ENCODE measurements at regions not wholly inside any gene's neighbourhood (a gene's known extent, or its start where the extent isn't known, plus 50 kb on each side); places are given as distances from the start of the nearest gene placed in this dataset.
"Not testable (repeated sequence)": the region's sequence is repeated elsewhere in the genome, so short reads cannot be mapped to it uniquely, and the experiment has no call there.

GRCh38 chr18:14606546-14606945, 63.1 kb upstream of the POTEC start:
- H2BK12ac ChIP-seq (ENCODE audit: insufficient read length, low read depth, low read length); H3K23ac ChIP-seq (ENCODE audit: insufficient read length, low read depth, low read length); H3K14ac ChIP-seq (ENCODE audit: insufficient read depth, low read length); H3K56ac ChIP-seq (ENCODE audit: insufficient read length, low read depth, low read length); H3K18ac ChIP-seq (ENCODE audit: insufficient read length, low read depth, low read length); H2AK5ac ChIP-seq (ENCODE audit: insufficient read length, low read length); H3K27me3 Mint-ChIP-seq (ENCODE audit: low read depth); H4K91ac ChIP-seq (ENCODE audit: insufficient read length, low read depth, low read length); H3K79me2 ChIP-seq (ENCODE audit: insufficient read depth, low read length); H4K5ac ChIP-seq (ENCODE audit: insufficient read length, low read depth, low read length); H2BK15ac ChIP-seq (ENCODE audit: low read depth, low read length); H4K8ac ChIP-seq (replicated peaks; ENCODE audit: insufficient read length, low read depth, low read length); H3K4me2 ChIP-seq (ENCODE audit: insufficient read depth, insufficient read length, low read length); H3K4me1 ChIP-seq (ENCODE audit: insufficient read depth, low read length); H3K27me3 ChIP-seq (ENCODE audit: insufficient read depth, low read length); H3K27ac Mint-ChIP-seq; H3K9ac ChIP-seq (ENCODE audit: extremely low read depth, insufficient read length, low read length); H3T11ph ChIP-seq (ENCODE audit: low read length); DNase-seq; H2BK20ac ChIP-seq (ENCODE audit: low read depth, low read length, poor library complexity, severe bottlenecking); H3K4me3 Mint-ChIP-seq; H3K36me3 Mint-ChIP-seq (ENCODE audit: insufficient read depth in 1 of 3, low read depth in 3 of 3); H3K9me3 ChIP-seq (ENCODE audit: control insufficient read depth, low read depth, low read length); H2BK120ac ChIP-seq (ENCODE audit: low read depth, low read length, poor library complexity, severe bottlenecking); H3K23me2 ChIP-seq (ENCODE audit: insufficient read length, low read depth, low read length, poor library complexity, severe bottlenecking); H4K20me1 ChIP-seq (ENCODE audit: control insufficient read depth, insufficient read depth, insufficient read length); H3K4ac ChIP-seq (ENCODE audit: low read depth, low read length); H2BK5ac ChIP-seq (ENCODE audit: insufficient read length, low read length); H2AFZ ChIP-seq (ENCODE audit: low read length); H3K27ac ChIP-seq (ENCODE audit: insufficient read length, low read depth, low read length); H3K79me1 ChIP-seq (ENCODE audit: insufficient read depth, low read depth, low read length, poor library complexity, severe bottlenecking); H3K4me1 Mint-ChIP-seq: not testable (repeated sequence)
- H3K9me3 Mint-ChIP-seq, result peaks cover 64% of the 10 kb centered on the region in 2 experiments
- WGBS (ENCODE audit: extremely low coverage, insufficient read length, low lambda C conversion rate), result no CpG with 5 or more reads among the region's 2 CpGs

GRCh38 chr18:14607360-14607759, 64.0 kb upstream of the POTEC start:
- H3K36me3 Mint-ChIP-seq (ENCODE audit: insufficient read depth in 1 of 3, low read depth in 3 of 3); H2AK5ac ChIP-seq (ENCODE audit: insufficient read length, low read length); H4K20me1 ChIP-seq (ENCODE audit: control insufficient read depth, insufficient read depth, insufficient read length); H4K91ac ChIP-seq (ENCODE audit: insufficient read length, low read depth, low read length); H3K9ac ChIP-seq (ENCODE audit: extremely low read depth, insufficient read length, low read length); H3K18ac ChIP-seq (ENCODE audit: insufficient read length, low read depth, low read length); H3K4me1 Mint-ChIP-seq; H2BK12ac ChIP-seq (ENCODE audit: insufficient read length, low read depth, low read length); H3K27me3 Mint-ChIP-seq (ENCODE audit: low read depth); H3K4ac ChIP-seq (ENCODE audit: low read depth, low read length); H3K79me2 ChIP-seq (ENCODE audit: insufficient read depth, low read length); DNase-seq; H3K14ac ChIP-seq (ENCODE audit: insufficient read depth, low read length); H2BK15ac ChIP-seq (ENCODE audit: low read depth, low read length); H3T11ph ChIP-seq (ENCODE audit: low read length); H2BK5ac ChIP-seq (ENCODE audit: insufficient read length, low read length); H4K5ac ChIP-seq (ENCODE audit: insufficient read length, low read depth, low read length); H3K27me3 ChIP-seq (ENCODE audit: insufficient read depth, low read length); H3K9me3 ChIP-seq (ENCODE audit: control insufficient read depth, low read depth, low read length); H3K23me2 ChIP-seq (ENCODE audit: insufficient read length, low read depth, low read length, poor library complexity, severe bottlenecking); H2BK120ac ChIP-seq (ENCODE audit: low read depth, low read length, poor library complexity, severe bottlenecking); H3K4me2 ChIP-seq (ENCODE audit: insufficient read depth, insufficient read length, low read length); H3K79me1 ChIP-seq (ENCODE audit: insufficient read depth, low read depth, low read length, poor library complexity, severe bottlenecking); H3K27ac Mint-ChIP-seq; H3K4me3 Mint-ChIP-seq; H3K4me1 ChIP-seq (ENCODE audit: insufficient read depth, low read length); H3K27ac ChIP-seq (ENCODE audit: insufficient read length, low read depth, low read length); H3K56ac ChIP-seq (ENCODE audit: insufficient read length, low read depth, low read length); H3K23ac ChIP-seq (ENCODE audit: insufficient read length, low read depth, low read length); H4K8ac ChIP-seq (replicated peaks; ENCODE audit: insufficient read length, low read depth, low read length); H2BK20ac ChIP-seq (ENCODE audit: low read depth, low read length, poor library complexity, severe bottlenecking); H2AFZ ChIP-seq (ENCODE audit: low read length): not testable (repeated sequence)
- no CpG with 5 or more reads among the region's 1 CpG for WGBS (ENCODE audit: extremely low coverage, insufficient read length, low lambda C conversion rate)
- H3K9me3 Mint-ChIP-seq, result peaks cover 61 to 62% of the 10 kb centered on the region in 2 experiments

DNA sequence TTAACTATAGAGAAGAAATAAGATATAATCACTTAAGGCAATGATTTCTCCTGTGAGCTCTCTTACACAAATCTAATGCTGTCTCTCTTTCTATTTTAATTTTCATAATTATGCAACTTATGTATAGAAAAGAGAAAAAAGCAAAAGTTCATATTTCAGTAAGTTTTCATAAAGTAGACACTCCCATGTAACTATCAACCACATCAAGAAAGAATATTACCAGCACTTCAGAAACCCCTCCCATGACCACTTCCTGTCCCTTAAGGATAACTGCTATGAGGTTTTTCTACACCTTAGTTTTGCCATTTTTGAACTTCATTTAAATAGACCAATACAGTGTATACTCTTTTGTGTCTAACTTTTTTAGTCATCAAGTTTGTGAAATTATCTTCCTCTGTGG, 69.0 kb upstream of the POTEC start:
- H3T11ph ChIP-seq (ENCODE audit: low read length); H3K23me2 ChIP-seq (ENCODE audit: insufficient read length, low read depth, low read length, poor library complexity, severe bottlenecking); H4K20me1 ChIP-seq (ENCODE audit: control insufficient read depth, insufficient read depth, insufficient read length); H2BK5ac ChIP-seq (ENCODE audit: insufficient read length, low read length); H3K23ac ChIP-seq (ENCODE audit: insufficient read length, low read depth, low read length); H3K36me3 Mint-ChIP-seq (ENCODE audit: insufficient read depth in 1 of 3, low read depth in 3 of 3); H3K79me2 ChIP-seq (ENCODE audit: insufficient read depth, low read length); H3K4me1 Mint-ChIP-seq; H3K27me3 Mint-ChIP-seq (ENCODE audit: low read depth); H4K8ac ChIP-seq (replicated peaks; ENCODE audit: insufficient read length, low read depth, low read length); H4K91ac ChIP-seq (ENCODE audit: insufficient read length, low read depth, low read length); H3K9ac ChIP-seq (ENCODE audit: extremely low read depth, insufficient read length, low read length); H2BK120ac ChIP-seq (ENCODE audit: low read depth, low read length, poor library complexity, severe bottlenecking); H3K27me3 ChIP-seq (ENCODE audit: insufficient read depth, low read length); H3K4me3 Mint-ChIP-seq; H2BK12ac ChIP-seq (ENCODE audit: insufficient read length, low read depth, low read length); H3K4ac ChIP-seq (ENCODE audit: low read depth, low read length); H3K18ac ChIP-seq (ENCODE audit: insufficient read length, low read depth, low read length); H2BK15ac ChIP-seq (ENCODE audit: low read depth, low read length); H3K9me3 ChIP-seq (ENCODE audit: control insufficient read depth, low read depth, low read length); H3K4me1 ChIP-seq (ENCODE audit: insufficient read depth, low read length); DNase-seq; H3K79me1 ChIP-seq (ENCODE audit: insufficient read depth, low read depth, low read length, poor library complexity, severe bottlenecking); H3K27ac ChIP-seq (ENCODE audit: insufficient read length, low read depth, low read length); H3K56ac ChIP-seq (ENCODE audit: insufficient read length, low read depth, low read length); H3K4me2 ChIP-seq (ENCODE audit: insufficient read depth, insufficient read length, low read length); H3K14ac ChIP-seq (ENCODE audit: insufficient read depth, low read length); H2BK20ac ChIP-seq (ENCODE audit: low read depth, low read length, poor library complexity, severe bottlenecking); H3K27ac Mint-ChIP-seq; H2AFZ ChIP-seq (ENCODE audit: low read length); H4K5ac ChIP-seq (ENCODE audit: insufficient read length, low read depth, low read length); H2AK5ac ChIP-seq (ENCODE audit: insufficient read length, low read length): not testable (repeated sequence)
- peaks cover 37 to 38% of the 10 kb centered on the region in 2 experiments for H3K9me3 Mint-ChIP-seq

Measured in H9 (cell line).